Neural progenitor cell (in vitro differentiated cells): ENCODE measurements at regions not wholly inside any gene's neighbourhood (a gene's known extent, or its start where the extent isn't known, plus 50 kb on each side); places are given as distances from the start of the nearest gene placed in this dataset.

Experiments used
- DNase-seq: peaks from one replicate; pipeline ENCODE4 v3.0.0-alpha.2; 2016; ENCODE audit warnings: low spot score
- H2AFZ ChIP-seq: fragments of 200-600 bp; sonication (generic); replicated peaks from 2 replicates; pipeline ENCODE4 v1.6.1; 2016; ENCODE audit warnings: antibody characterized with exemption
- H3F3A ChIP-seq: fragments of 200-600 bp; sonication (generic); 2 replicates; pipeline ENCODE4 v1.6.1; 2016; ENCODE audit warnings: antibody characterized with exemption, low read depth
- H3K27ac ChIP-seq: fragments of 200-600 bp; sonication (generic); 2 replicates; pipeline ENCODE4 v1.5.1; 2016; ENCODE audit warnings: mild to moderate bottlenecking
- H3K27me3 ChIP-seq: fragments of 200-600 bp; sonication (generic); 2 replicates; pipeline ENCODE4 v1.6.1; 2016; ENCODE audit warnings: mild to moderate bottlenecking, moderate library complexity
- H3K36me3 ChIP-seq: fragments of 200-600 bp; sonication (generic); 2 replicates; pipeline ENCODE4 v1.5.1; 2016
- H3K4me1 ChIP-seq: fragments of 200-600 bp; sonication (generic); 2 replicates; pipeline ENCODE4 v1.6.1; 2016; ENCODE audit warnings: mixed run types
- H3K4me2 ChIP-seq: fragments of 200-600 bp; sonication (generic); 2 replicates; pipeline ENCODE4 v1.6.1; 2016
- H3K4me3 ChIP-seq: fragments of 200-600 bp; sonication (generic); 2 replicates; pipeline ENCODE4 v1.5.1; 2016
- H3K79me2 ChIP-seq: fragments of 200-600 bp; sonication (generic); 2 replicates; pipeline ENCODE4 v1.6.1; 2016; ENCODE audit warnings: low read depth
- H3K9ac ChIP-seq: fragments of 200-600 bp; sonication (generic); 2 replicates; pipeline ENCODE4 v1.6.1; 2016
- H3K9me3 ChIP-seq: fragments of 200-600 bp; sonication (generic); 2 replicates; pipeline ENCODE4 v1.5.1; 2016; ENCODE audit warnings: low read depth
- H4K20me1 ChIP-seq: fragments of 200-600 bp; sonication (generic); 2 replicates; pipeline ENCODE4 v1.6.1; 2016; ENCODE audit warnings: low read depth
- H3K27ac Mint-ChIP-seq: 3 replicates; pipeline ENCODE4 v1.8.0; 2021; ENCODE audit warnings: mixed read lengths
- H3K27me3 Mint-ChIP-seq: 2 replicates; pipeline ENCODE4 v1.8.0; 2022; ENCODE audit warnings: low read depth, mild to moderate bottlenecking, inconsistent platforms, moderate library complexity, mixed read lengths; ENCODE audit not compliant: insufficient read depth
- H3K36me3 Mint-ChIP-seq: 3 replicates; pipeline ENCODE4 v1.8.0; 2021; ENCODE audit warnings: mixed read lengths
- H3K4me1 Mint-ChIP-seq: 3 replicates; pipeline ENCODE4 v1.8.0; 2021; ENCODE audit warnings: mixed read lengths
- H3K4me3 Mint-ChIP-seq: 3 replicates; pipeline ENCODE4 v1.8.0; 2021; ENCODE audit warnings: mild to moderate bottlenecking, moderate library complexity, mixed read lengths
- H3K9me3 Mint-ChIP-seq: 3 replicates; pipeline ENCODE4 v1.8.0; 2020; ENCODE audit warnings: mixed read lengths
- CTCF ChIP-seq: fragments of 200-600 bp; sonication (generic); IDR thresholded peaks from 2 replicates; pipeline ENCODE4 v1.5.1; 2017; ENCODE audit warnings: antibody characterized with exemption, mild to moderate bottlenecking
- EZH2 ChIP-seq: fragments of 200-600 bp; sonication (generic); IDR thresholded peaks from 2 replicates; pipeline ENCODE4 v1.6.1; 2017; ENCODE audit warnings: antibody characterized with exemption, mild to moderate bottlenecking, moderate library complexity
- EZH2phosphoT487 ChIP-seq: fragments of 200-600 bp; sonication (generic); IDR thresholded peaks from 2 replicates; pipeline ENCODE4 v1.6.1; 2017; ENCODE audit warnings: antibody characterized with exemption

- Histone ChIP-seq H3K4me3 (no peak overlapping the region), H3K9me3 (no peaks in the 10 kb centered on the region), H3F3A (no peaks in the 10 kb centered on the region), H3K27ac (no peak overlapping the region), H3K4me2 (no peak overlapping the region), H3K27me3 (no peaks in the 10 kb centered on the region), H3K79me2 (no peaks in the 10 kb centered on the region), H2AFZ (no peak overlapping the region), H4K20me1 (no peaks in the 10 kb centered on the region), H3K4me1 (no peaks in the 10 kb centered on the region), H3K36me3 (no peaks in the 10 kb centered on the region), H3K9ac (no peak overlapping the region)
- peaks cover 5% of the 10 kb centered on the region for H3K27me3 Mint-ChIP-seq
- no peak for DNase-seq
- H3K36me3 Mint-ChIP-seq: no peaks in the 10 kb centered on the region
- peaks cover 2% of the 10 kb centered on the region for H3K9me3 Mint-ChIP-seq
- TF ChIP-seq EZH2phosphoT487 (no peak), CTCF (no peak), EZH2 (no peak)
- no peak overlapping the region for H3K4me3 Mint-ChIP-seq
- no peak overlapping the region for H3K27ac Mint-ChIP-seq
- no peaks in the 10 kb centered on the region for H3K4me1 Mint-ChIP-seq
These were observed 270.7 kb downstream of the ADRA2A start for GRCh38 chr10:111347386-111348013.

GRCh38 chr10:111348076-111348475 lies 271.2 kb downstream of the ADRA2A start:
- Histone ChIP-seq H3K36me3 (no peaks in the 10 kb centered on the region), H2AFZ (no peak overlapping the region), H3K4me2 (no peak overlapping the region), H4K20me1 (no peaks in the 10 kb centered on the region), H3K27ac (no peak overlapping the region), H3F3A (no peaks in the 10 kb centered on the region), H3K9me3 (no peaks in the 10 kb centered on the region), H3K79me2 (no peaks in the 10 kb centered on the region), H3K4me1 (no peaks in the 10 kb centered on the region), H3K27me3 (no peaks in the 10 kb centered on the region), H3K4me3 (no peak overlapping the region), H3K9ac (no peak overlapping the region)
- no peaks in the 10 kb centered on the region for H3K9me3 Mint-ChIP-seq
- no peak for DNase-seq
- H3K4me1 Mint-ChIP-seq: no peaks in the 10 kb centered on the region
- no peaks in the 10 kb centered on the region for H3K36me3 Mint-ChIP-seq
- H3K27me3 Mint-ChIP-seq: peaks cover 2% of the 10 kb centered on the region
- H3K4me3 Mint-ChIP-seq: no peak overlapping the region
- TF ChIP-seq EZH2 (no peak), EZH2phosphoT487 (no peak), CTCF (no peak)
- H3K27ac Mint-ChIP-seq: no peak overlapping the region

GRCh38 chr10:111354859-111355258 lies 278.0 kb downstream of the ADRA2A start:
- no peak overlapping the region for H3K9ac ChIP-seq
- H3K79me2 ChIP-seq: no peaks in the 10 kb centered on the region
- no peak overlapping the region for H3K27ac ChIP-seq
- no peaks in the 10 kb centered on the region for H3K9me3 ChIP-seq
- H4K20me1 ChIP-seq: no peaks in the 10 kb centered on the region
- no peaks in the 10 kb centered on the region for H3K4me1 ChIP-seq
- Mint-ChIP-seq H3K27ac (no peak overlapping the region), H3K9me3 (no peaks in the 10 kb centered on the region), H3K4me3 (no peak overlapping the region), H3K36me3 (no peaks in the 10 kb centered on the region), H3K27me3 (no peaks in the 10 kb centered on the region), H3K4me1 (no peaks in the 10 kb centered on the region)
- no peaks in the 10 kb centered on the region for H3F3A ChIP-seq
- no peak overlapping the region for H3K4me3 ChIP-seq
- no peak for DNase-seq
- H2AFZ ChIP-seq: no peak overlapping the region
- TF ChIP-seq EZH2phosphoT487 (no peak), EZH2 (no peak), CTCF (no peak)
- H3K4me2 ChIP-seq: no peak overlapping the region
- no peaks in the 10 kb centered on the region for H3K27me3 ChIP-seq
- no peaks in the 10 kb centered on the region for H3K36me3 ChIP-seq
